Left forelimb (tissue), 1 donor: ENCODE measurements at regions not wholly inside any gene's neighbourhood (a gene's known extent, or its start where the extent isn't known, plus 50 kb on each side); places are given as distances from the start of the nearest gene placed in this dataset.
"Not testable (repeated sequence)": the region's sequence is repeated elsewhere in the genome, so short reads cannot be mapped to it uniquely, and the experiment has no call there.

Source experiments
- DNase-seq: peaks from one replicate; pipeline ENCODE4 v3.0.0-alpha.2; 2018; ENCODE audit warnings: low spot score

- DNase-seq: no peak
These were observed 311.5 kb downstream of the SETD4 start for GRCh38 chr21:35748678-35749314.

- no peak for DNase-seq
These were observed 316.8 kb downstream of the SETD4 start for GRCh38 chr21:35743571-35743970.

GRCh38 chr21:35738347-35738961, 321.9 kb downstream of the SETD4 start:
- DNase-seq: no peak

GRCh38 chr21:35737899-35738346, 322.4 kb downstream of the SETD4 start:
- DNase-seq: peak; percentile 66

GRCh38 chr21:35737449-35737848, 322.9 kb downstream of the SETD4 start:
- DNase-seq: no peak

GRCh38 chr21:35732788-35733187, 327.5 kb downstream of the SETD4 start:
- DNase-seq: no peak

- no peak for DNase-seq
These were observed 330.0 kb downstream of the SETD4 start for GRCh38 chr21:35730325-35730724.

- DNase-seq: no peak
These were observed 332.5 kb downstream of the SETD4 start for GRCh38 chr21:35727830-35728229.

- no peak for DNase-seq
These were observed 336.2 kb downstream of the SETD4 start for GRCh38 chr21:35724156-35724555.

- no peak for DNase-seq
These were observed 338.6 kb downstream of the SETD4 start for GRCh38 chr21:35721701-35722100.

- DNase-seq: no peak
These were observed 340.1 kb downstream of the SETD4 start for GRCh38 chr21:35720208-35720731.

GRCh38 chr21:35719080-35719479, 341.2 kb downstream of the SETD4 start:
- DNase-seq: no peak

- no peak for DNase-seq
These were observed 343.3 kb downstream of the SETD4 start for GRCh38 chr21:35716876-35717565.

GRCh38 chr21:35713914-35714313, 346.4 kb downstream of the SETD4 start:
- no peak for DNase-seq

GRCh38 chr21:35711661-35712060, 348.7 kb downstream of the SETD4 start:
- DNase-seq: no peak

GRCh38 chr21:35711213-35711612, 349.1 kb downstream of the SETD4 start:
- DNase-seq: no peak

- not testable (repeated sequence) for DNase-seq
These were observed 350.3 kb downstream of the SETD4 start for GRCh38 chr21:35709990-35710389.

GRCh38 chr21:35705888-35706287, 354.4 kb downstream of the SETD4 start:
- DNase-seq: no peak

GRCh38 chr21:35705237-35705887, 355.0 kb downstream of the SETD4 start:
- DNase-seq: no peak

- no peak for DNase-seq
These were observed 356.6 kb downstream of the SETD4 start for GRCh38 chr21:35703704-35704103.

GRCh38 chr21:35699361-35699760, 361.0 kb downstream of the SETD4 start:
- no peak for DNase-seq

- DNase-seq: peak; percentile 70
These were observed 363.0 kb downstream of the SETD4 start for GRCh38 chr21:35697321-35697808.
